H1 (cell line): ENCODE measurements at regions not wholly inside any gene's neighbourhood (a gene's known extent, or its start where the extent isn't known, plus 50 kb on each side); places are given as distances from the start of the nearest gene placed in this dataset.

Experiments used
- ATF2 ChIP-seq: IDR thresholded peaks from 2 replicates; pipeline ENCODE4 v1.6.1; 2012; ENCODE audit warnings: low read length, inconsistent platforms
- CEBPB ChIP-seq: IDR thresholded peaks from 2 replicates; pipeline ENCODE4 v1.6.1; 2012; ENCODE audit warnings: low read depth, low read length
- CTCF ChIP-seq, 3 experiments: IDR thresholded peaks; 1 replicate in 2 of 3; 2 replicates in 1 of 3; pipeline versions ENCODE4 v1.5.1 to v1.6.1; 2011; ENCODE audit warnings: low read length in 3 of 3, mild to moderate bottlenecking in 3 of 3, inconsistent platforms in 2 of 3, low read depth in 1 of 3, moderate library complexity in 1 of 3; ENCODE audit not compliant: insufficient read depth in 1 of 3; ENCODE audit errors: control extremely low read depth in 1 of 3
- KDM5A ChIP-seq: fragments of 200-600 bp; IDR thresholded peaks from 2 replicates; pipeline ENCODE4 v1.7.1; 2012; ENCODE audit warnings: mild to moderate bottlenecking, low read length, inconsistent platforms, mixed read lengths
- NRF1 ChIP-seq: IDR thresholded peaks from 2 replicates; pipeline ENCODE4 v1.6.1; 2011; ENCODE audit warnings: mild to moderate bottlenecking, low read depth, low read length, improper control_type of control experiment
- POLR2A ChIP-seq, 2 experiments: IDR thresholded peaks; 1 replicate in 1 of 2; 2 replicates in 1 of 2; pipeline ENCODE4 v1.6.1; 2011; ENCODE audit warnings: low read depth in 2 of 2, low read length in 2 of 2, mild to moderate bottlenecking in 2 of 2; ENCODE audit errors: control extremely low read depth in 1 of 2
- POLR2AphosphoS5 ChIP-seq: IDR thresholded peaks from 2 replicates; pipeline ENCODE4 v1.6.1; 2011; ENCODE audit warnings: low read depth, low read length
- RAD21 ChIP-seq, 2 experiments: IDR thresholded peaks in 1 of 2; conservative IDR thresholded peaks in 1 of 2; 2 replicates each; pipeline ENCODE4 v1.6.1; 2011; ENCODE audit warnings: low read depth in 2 of 2, low read length in 2 of 2, improper control_type of control experiment in 1 of 2, inconsistent platforms in 1 of 2, mild to moderate bottlenecking in 1 of 2, moderate library complexity in 1 of 2
- SP1 ChIP-seq: IDR thresholded peaks from 2 replicates; pipeline ENCODE4 v1.6.1; 2011; ENCODE audit warnings: low read depth, low read length
- SP2 ChIP-seq: IDR thresholded peaks from 2 replicates; pipeline ENCODE4 v1.6.1; 2012; ENCODE audit warnings: mild to moderate bottlenecking, low read length, inconsistent platforms
- ZNF274 ChIP-seq: IDR thresholded peaks from 2 replicates; pipeline ENCODE4 v1.7.0; 2012; ENCODE audit warnings: low read length, borderline replicate concordance; ENCODE audit errors: extremely low read depth

GRCh38 chr4:126906466-126906865 is 726.3 kb upstream of the INTU start:
- no peak for TF ChIP-seq CEBPB
- peak; percentile 55 to 67 for TF ChIP-seq RAD21 (IDR thresholded peaks at IDR 0.05 in 1 of 2, conservative IDR thresholded peaks at IDR 0.05 in 1 of 2; ENCODE audit: low read depth in 2 of 2, low read length in 2 of 2)
- TF ChIP-seq POLR2A (IDR thresholded peaks at IDR 0.05; ENCODE audit: control extremely low read depth in 1 of 2, low read depth in 2 of 2, low read length in 2 of 2) = no peak
- TF ChIP-seq POLR2AphosphoS5 = no peak
- no peak for TF ChIP-seq ATF2
- TF ChIP-seq CTCF (IDR thresholded peaks at IDR 0.05; ENCODE audit: control extremely low read depth in 1 of 3, insufficient read depth in 1 of 3, low read depth in 1 of 3, low read length in 3 of 3) = peak in 2 of 3 experiments; percentile 22 to 37; a peak in 2 of 4 replicates
- TF ChIP-seq KDM5A = no peak
- no peak for TF ChIP-seq NRF1
- TF ChIP-seq ZNF274 = no peak
- TF ChIP-seq SP1 = no peak
- no peak for TF ChIP-seq SP2
